ENCODE measurements at regions not wholly inside any gene's neighbourhood (a gene's known extent, or its start where the extent isn't known, plus 50 kb on each side); places are given as distances from the start of the nearest gene placed in this dataset.

DNA sequence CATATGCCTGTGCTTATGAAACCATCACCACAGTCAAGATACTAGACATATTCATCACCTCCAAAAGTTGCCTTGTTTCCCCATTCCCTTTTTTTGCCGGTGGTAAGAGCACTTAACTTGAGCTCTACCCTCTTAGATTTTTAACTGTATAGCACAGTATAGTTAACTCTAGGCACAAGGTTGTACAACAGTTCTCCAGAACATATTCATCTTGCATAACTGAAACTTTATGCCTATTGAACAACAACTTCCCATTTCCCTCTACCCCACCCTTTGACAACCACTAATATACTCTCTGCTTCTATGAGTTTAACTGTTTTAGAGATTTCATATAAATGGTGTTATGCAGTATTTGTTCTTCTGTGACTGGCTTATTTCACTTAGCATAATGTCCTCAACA, 119.3 kb downstream of the ASB9 start:
- DNase-seq (ENCODE audit: low read depth) = no peak
- TF ChIP-seq, protein P1, sequence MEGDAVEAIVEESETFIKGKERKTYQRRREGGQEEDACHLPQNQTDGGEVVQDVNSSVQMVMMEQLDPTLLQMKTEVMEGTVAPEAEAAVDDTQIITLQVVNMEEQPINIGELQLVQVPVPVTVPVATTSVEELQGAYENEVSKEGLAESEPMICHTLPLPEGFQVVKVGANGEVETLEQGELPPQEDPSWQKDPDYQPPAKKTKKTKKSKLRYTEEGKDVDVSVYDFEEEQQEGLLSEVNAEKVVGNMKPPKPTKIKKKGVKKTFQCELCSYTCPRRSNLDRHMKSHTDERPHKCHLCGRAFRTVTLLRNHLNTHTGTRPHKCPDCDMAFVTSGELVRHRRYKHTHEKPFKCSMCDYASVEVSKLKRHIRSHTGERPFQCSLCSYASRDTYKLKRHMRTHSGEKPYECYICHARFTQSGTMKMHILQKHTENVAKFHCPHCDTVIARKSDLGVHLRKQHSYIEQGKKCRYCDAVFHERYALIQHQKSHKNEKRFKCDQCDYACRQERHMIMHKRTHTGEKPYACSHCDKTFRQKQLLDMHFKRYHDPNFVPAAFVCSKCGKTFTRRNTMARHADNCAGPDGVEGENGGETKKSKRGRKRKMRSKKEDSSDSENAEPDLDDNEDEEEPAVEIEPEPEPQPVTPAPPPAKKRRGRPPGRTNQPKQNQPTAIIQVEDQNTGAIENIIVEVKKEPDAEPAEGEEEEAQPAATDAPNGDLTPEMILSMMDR (IDR thresholded peaks at IDR 0.05; ENCODE audit: insufficient read depth, low read length) = no peak
- no peak overlapping the region for H3K4me3 ChIP-seq (ENCODE audit: low read depth, low read length)

DNA sequence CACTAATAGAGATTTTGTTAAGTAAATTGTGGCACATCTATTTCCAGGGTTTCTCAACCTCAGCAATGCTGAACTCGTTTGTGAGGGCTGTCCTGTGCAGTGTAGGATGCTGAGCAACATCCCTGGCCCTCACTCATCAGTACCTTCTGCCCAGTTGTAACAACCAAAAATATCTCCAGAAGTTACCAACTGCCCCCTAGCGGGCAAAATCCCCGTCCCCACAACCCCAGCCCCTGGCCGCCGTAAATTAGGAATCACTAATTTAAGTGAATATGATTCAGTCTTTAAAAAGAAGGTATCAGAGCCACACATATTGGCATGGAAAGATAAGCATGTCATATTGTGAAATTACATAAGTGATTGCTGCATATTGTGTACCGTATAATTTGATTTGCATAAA, 123.4 kb downstream of the ASB9 start:
- peak; percentile 9 for DNase-seq (ENCODE audit: low read depth)

DNA sequence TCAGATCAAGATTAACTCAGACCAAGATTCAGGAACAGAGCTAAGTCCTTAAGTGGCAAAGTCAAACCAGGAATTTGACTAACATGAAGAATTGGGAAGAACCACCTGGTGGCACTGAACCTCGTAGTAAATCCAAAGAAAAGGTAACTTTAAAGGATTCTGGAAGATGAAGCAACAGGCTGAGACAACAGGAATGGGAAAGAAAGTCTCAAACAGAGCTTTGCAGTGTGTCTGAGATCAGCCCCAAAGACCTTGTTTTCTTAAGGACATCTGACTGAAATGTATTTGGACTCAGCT, 126.1 kb downstream of the ASB9 start:
- no peak for DNase-seq (ENCODE audit: low read depth)
- H3K4me3 ChIP-seq (ENCODE audit: low read depth, low read length) = no peak overlapping the region
- TF ChIP-seq, protein P1 (IDR thresholded peaks at IDR 0.05; ENCODE audit: insufficient read depth, low read length) = no peak

More for the DNA sequence above, 123.4 kb downstream of the ASB9 start:
- TF ChIP-seq, protein P1 (IDR thresholded peaks at IDR 0.05; ENCODE audit: insufficient read depth, low read length) = peak; percentile 43
- no peak overlapping the region for H3K4me3 ChIP-seq (ENCODE audit: low read depth, low read length)

DNA sequence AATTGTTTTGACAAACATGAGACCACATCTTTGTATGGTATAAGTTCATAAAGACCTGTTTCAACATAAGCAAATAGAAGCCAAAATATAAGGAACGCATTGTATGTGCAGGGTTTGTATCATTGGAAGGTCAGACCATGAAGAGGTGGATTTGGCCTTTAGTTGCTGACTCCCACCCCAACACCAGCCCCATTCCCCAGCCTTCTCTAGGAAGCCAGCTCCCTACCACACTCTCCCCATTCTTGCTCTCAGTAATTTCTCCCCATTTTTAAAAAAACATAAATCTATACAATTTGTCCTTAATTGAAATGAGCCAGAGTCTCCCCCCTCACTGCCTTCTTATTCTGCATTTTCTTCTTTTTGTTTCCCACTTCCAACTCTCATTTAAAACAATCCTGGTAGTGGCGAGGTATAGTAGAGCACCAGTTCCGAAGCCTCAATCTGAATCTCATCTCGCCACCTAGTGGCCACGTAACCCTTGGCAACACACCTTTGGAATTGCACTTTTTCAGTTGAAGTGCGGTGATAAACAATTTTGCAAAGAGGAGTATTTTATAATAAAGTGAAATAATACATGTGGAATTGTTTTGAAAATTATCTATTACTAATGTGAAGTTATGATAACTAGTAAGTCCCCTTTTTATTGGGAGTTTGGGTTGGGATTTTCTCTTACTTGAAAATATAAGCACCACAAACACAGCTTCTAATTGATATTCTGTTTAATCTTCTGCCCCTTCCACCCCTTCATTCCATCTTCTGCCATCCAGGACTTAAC, 126.6 kb downstream of the ASB9 start:
- TF ChIP-seq, protein P1 (IDR thresholded peaks at IDR 0.05; ENCODE audit: insufficient read depth, low read length) = peak; percentile 74
- no peak overlapping the region for H3K4me3 ChIP-seq (ENCODE audit: low read depth, low read length)
- peak; percentile 50 for DNase-seq (ENCODE audit: low read depth)

DNA sequence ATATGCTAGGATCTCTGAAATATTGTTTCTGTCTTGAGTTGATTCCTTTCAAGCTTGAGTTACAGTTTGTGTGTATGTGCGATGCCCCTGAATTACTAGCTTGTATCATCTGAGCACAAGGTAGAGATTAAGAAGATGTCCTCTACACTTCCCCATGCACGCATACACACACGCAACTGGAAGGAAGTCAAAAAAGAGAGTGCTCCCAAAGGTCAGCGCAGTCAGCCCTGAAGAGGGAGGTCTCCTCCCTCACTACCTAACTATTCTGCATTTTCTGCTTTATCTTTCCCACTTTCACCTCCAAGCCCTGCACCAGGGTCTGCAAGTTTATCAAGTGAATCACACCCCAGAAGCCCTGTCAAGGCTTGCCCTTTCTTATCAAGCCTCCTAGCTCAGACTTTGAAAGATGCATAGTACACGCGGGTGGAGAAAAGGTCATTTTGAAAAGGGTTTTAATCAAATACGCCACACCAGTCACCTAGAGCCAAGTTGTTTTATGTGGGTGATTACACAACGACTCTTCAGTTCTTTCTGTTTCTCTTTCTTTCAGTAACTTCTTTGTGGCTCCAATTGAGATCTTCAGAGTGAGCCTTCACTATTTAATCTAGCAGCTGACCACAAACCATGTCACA, 127.7 kb downstream of the ASB9 start:
- TF ChIP-seq, protein P1 (IDR thresholded peaks at IDR 0.05; ENCODE audit: insufficient read depth, low read length) = no peak
- DNase-seq (ENCODE audit: low read depth) = no peak
- H3K4me3 ChIP-seq (ENCODE audit: low read depth, low read length) = no peak overlapping the region

DNA sequence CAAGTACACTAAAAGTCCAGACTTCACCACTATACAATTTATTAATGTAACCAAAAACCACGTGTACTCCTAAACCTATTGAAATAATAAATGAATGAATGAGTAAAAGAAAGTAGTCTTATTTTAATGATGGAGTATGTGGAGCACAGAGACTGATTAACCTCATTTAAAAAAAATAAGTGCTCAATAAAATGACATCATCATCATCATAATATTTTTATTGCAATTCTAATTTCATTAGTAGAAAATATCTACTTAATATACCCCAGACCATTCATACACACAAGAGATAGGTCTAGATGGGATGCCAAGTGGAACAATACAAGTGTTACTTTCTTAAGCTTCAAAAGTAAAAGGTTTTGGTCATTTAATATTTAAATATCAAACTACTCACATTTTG, 133.1 kb downstream of the ASB9 start:
- TF ChIP-seq, protein P1 (IDR thresholded peaks at IDR 0.05; ENCODE audit: insufficient read depth, low read length) = no peak
- DNase-seq (ENCODE audit: low read depth) = no peak
- no peak overlapping the region for H3K4me3 ChIP-seq (ENCODE audit: low read depth, low read length)

Data from fibroblast of the aortic adventitia (primary cell).